SKM-1 (cell line): ENCODE measurements at regions not wholly inside any gene's neighbourhood (a gene's known extent, or its start where the extent isn't known, plus 50 kb on each side); places are given as distances from the start of the nearest gene placed in this dataset.

ENCODE experiments used
- DNase-seq: peaks from one replicate; lab custom pipeline; 2025; ENCODE audit not compliant: unreplicated experiment; lab: John Stamatoyannopoulos, UW

- DNase-seq = no peak
These were observed 187.8 kb downstream of the CHST1 start for GRCh38 chr11:45477588-45477987.

GRCh38 chr11:45476126-45476525, 189.3 kb downstream of the CHST1 start:
- DNase-seq = no peak

GRCh38 chr11:45475173-45475572, 189.0 kb upstream of the SYT13 start:
- no peak for DNase-seq

- DNase-seq = no peak
These were observed 187.3 kb upstream of the SYT13 start for GRCh38 chr11:45473341-45473895.

GRCh38 chr11:45472716-45473317, 186.7 kb upstream of the SYT13 start:
- DNase-seq = no peak

- no peak for DNase-seq
These were observed 185.1 kb upstream of the SYT13 start for GRCh38 chr11:45471266-45471665.

GRCh38 chr11:45470794-45471167, 184.6 kb upstream of the SYT13 start:
- DNase-seq = no peak

- no peak for DNase-seq
These were observed 184.1 kb upstream of the SYT13 start for GRCh38 chr11:45470151-45470793.

GRCh38 chr11:45468267-45468856, 182.2 kb upstream of the SYT13 start:
- no peak for DNase-seq

GRCh38 chr11:45463541-45463940, 177.4 kb upstream of the SYT13 start:
- DNase-seq = no peak

GRCh38 chr11:45461514-45461913, 175.4 kb upstream of the SYT13 start:
- DNase-seq = no peak

GRCh38 chr11:45459491-45459890, 173.3 kb upstream of the SYT13 start:
- DNase-seq = no peak

GRCh38 chr11:45458269-45458668, 172.1 kb upstream of the SYT13 start:
- DNase-seq = no peak

GRCh38 chr11:45457649-45458048, 171.5 kb upstream of the SYT13 start:
- DNase-seq = no peak

GRCh38 chr11:45456686-45457085, 170.5 kb upstream of the SYT13 start:
- DNase-seq = no peak

GRCh38 chr11:45455536-45455935, 169.4 kb upstream of the SYT13 start:
- no peak for DNase-seq

GRCh38 chr11:45454917-45455401, 168.8 kb upstream of the SYT13 start:
- DNase-seq = no peak

- no peak for DNase-seq
These were observed 167.6 kb upstream of the SYT13 start for GRCh38 chr11:45453721-45454120.

GRCh38 chr11:45451766-45452440, 165.8 kb upstream of the SYT13 start:
- DNase-seq = no peak

GRCh38 chr11:45450189-45450588, 164.0 kb upstream of the SYT13 start:
- DNase-seq = no peak

- no peak for DNase-seq
These were observed 163.0 kb upstream of the SYT13 start for GRCh38 chr11:45449036-45449601.
